Epithelial cell of proximal tubule (primary cell): ENCODE measurements at regions not wholly inside any gene's neighbourhood (a gene's known extent, or its start where the extent isn't known, plus 50 kb on each side); places are given as distances from the start of the nearest gene placed in this dataset.

ENCODE experiments used
- DNase-seq: peaks from one replicate; pipeline ENCODE4 v3.0.0-alpha.2; 2011; ENCODE audit warnings: low read depth
- H3K4me3 ChIP-seq: 2 replicates; pipeline ENCODE4 v1.5.1; 2011; ENCODE audit warnings: low read depth, mild to moderate bottlenecking, low read length
- CTCF ChIP-seq: conservative IDR thresholded peaks from 2 replicates; pipeline ENCODE4 v1.5.1; 2012; ENCODE audit warnings: low read depth, mild to moderate bottlenecking, low read length

DNA sequence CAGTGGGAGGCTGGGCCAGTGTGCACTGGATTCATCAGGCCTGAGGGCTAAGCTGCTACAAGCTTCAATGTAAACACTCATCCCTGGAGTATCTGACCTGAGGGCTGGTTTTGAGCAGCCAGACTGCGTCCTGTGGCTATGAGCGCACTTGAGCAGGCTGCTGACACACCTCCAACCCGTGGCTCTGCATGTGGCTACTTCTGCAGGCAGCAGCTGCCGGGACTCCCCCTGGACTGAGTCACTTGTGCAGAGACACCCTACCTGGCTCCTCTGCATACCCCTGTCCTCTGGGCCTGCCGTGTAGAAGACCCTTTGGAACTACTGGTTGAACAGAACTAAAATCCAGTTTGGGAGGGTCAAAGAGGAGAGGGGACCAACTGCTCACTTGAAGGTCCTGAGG lies 172.0 kb downstream of the SCP2D1 start:
- no peak for DNase-seq
- no peak for TF ChIP-seq CTCF
- H3K4me3 ChIP-seq, result no peak overlapping the region

DNA sequence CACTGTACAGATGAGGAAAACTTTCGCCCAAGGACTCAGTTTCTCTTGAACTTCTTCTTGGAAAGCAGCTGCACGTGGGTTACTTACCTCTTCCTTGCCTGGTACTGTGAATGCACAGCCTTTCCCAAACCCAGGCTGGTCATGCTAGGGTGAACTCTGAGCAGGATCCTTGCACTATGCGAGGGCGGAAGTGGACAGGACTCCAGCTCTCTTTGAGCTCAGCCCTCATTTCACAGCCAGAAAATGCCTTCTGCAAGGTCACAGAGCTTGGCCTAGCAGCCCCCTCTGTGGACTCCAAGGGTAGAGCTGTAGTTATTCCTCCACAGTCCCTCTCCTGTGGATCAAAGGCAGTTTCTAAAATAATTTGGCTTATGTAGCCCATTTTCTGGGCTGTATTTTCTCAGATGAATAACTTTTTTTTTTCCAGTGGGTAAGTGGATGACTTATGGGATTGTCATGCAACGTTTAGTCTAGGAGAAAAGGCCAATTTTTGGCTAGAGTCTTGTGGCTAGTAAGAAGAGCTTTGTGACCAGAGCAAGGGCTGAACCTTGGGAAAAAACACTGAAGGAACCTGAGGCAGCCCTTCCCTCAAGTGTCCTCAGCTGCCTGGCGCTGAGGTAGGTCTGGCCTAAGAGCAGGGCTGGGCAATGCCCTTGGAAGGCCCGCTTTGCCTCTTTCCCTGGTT lies 172.7 kb downstream of the SCP2D1 start:
- no peak for TF ChIP-seq CTCF
- H3K4me3 ChIP-seq, result no peak overlapping the region
- DNase-seq, result no peak

- no peak overlapping the region for H3K4me3 ChIP-seq
- no peak for DNase-seq
- no peak for TF ChIP-seq CTCF
Measured at GRCh38 chr20:18986895-18987580, 173.5 kb downstream of the SCP2D1 start.

GRCh38 chr20:18987781-18988360 lies 174.3 kb downstream of the SCP2D1 start:
- no peak for TF ChIP-seq CTCF
- H3K4me3 ChIP-seq, result no peak overlapping the region
- DNase-seq, result no peak

- H3K4me3 ChIP-seq, result no peak overlapping the region
- TF ChIP-seq CTCF, result no peak
- no peak for DNase-seq
Measured at GRCh38 chr20:18988701-18989100, 175.1 kb downstream of the SCP2D1 start.

GRCh38 chr20:18989736-18990474 lies 176.3 kb downstream of the SCP2D1 start:
- TF ChIP-seq CTCF, result no peak
- no peak overlapping the region for H3K4me3 ChIP-seq
- no peak for DNase-seq
